HCT116 (cell line): ENCODE measurements at regions not wholly inside any gene's neighbourhood (a gene's known extent, or its start where the extent isn't known, plus 50 kb on each side); places are given as distances from the start of the nearest gene placed in this dataset.

Source experiments
- ATAC-seq: fragments of 200-7000 bp; cut with Tn5 transposase; 2 replicates; pipeline ENCODE4 v1.9.1; 2020; ENCODE audit warnings: mild to moderate bottlenecking, moderate library complexity
- BruUV-seq: library from RNA; stranded (reverse); fragments of 400-500 nt; replicated peaks from 2 replicates; lab custom pipeline; 2021; lab: Mats Ljungman, UMichigan
- CTCF ChIA-PET: fragments of 300-600 bp; sonication (Branson Sonifier 250); formaldehyde crosslinking; loops from one replicate; lab custom pipeline; 2021; ENCODE audit warnings: antibody characterized with exemption; lab: Charles Lee
- POLR2A ChIA-PET: fragments of 300-600, 350-600 bp; sonication (Branson Sonifier 250); formaldehyde crosslinking; loops from one replicate; lab custom pipeline; 2021; ENCODE audit warnings: antibody characterized with exemption; lab: Charles Lee
- RAD21 ChIA-PET, 2 experiments: fragments of 300-600 bp; sonication (Branson Sonifier 250); formaldehyde crosslinking; loops; one replicate each; lab custom pipeline; 2023; ENCODE audit warnings: low total read pairs in 2 of 2; ENCODE audit not compliant: uncharacterized antibody in 2 of 2, unreplicated experiment in 2 of 2, low non-redundant PET in 1 of 2; lab: Charles Lee
- DNase-seq: peaks from one replicate; pipeline ENCODE4 v3.0.0-alpha.2; 2010; ENCODE audit warnings: low read depth, low spot score
- H2AFZ ChIP-seq: fragments of 200-600 bp; shearing (Covaris generic), sonication (generic); 2 replicates; pipeline ENCODE4 v1.6.1; 2017; ENCODE audit warnings: low read depth, mixed run types, mixed read lengths, antibody characterized with exemption, low read length; ENCODE audit not compliant: poor library complexity, severe bottlenecking
- H3K27ac ChIP-seq: 2 replicates; pipeline ENCODE4 v1.5.1; 2012; ENCODE audit warnings: low read depth, low read length
- H3K27me3 ChIP-seq: fragments of 200-600 bp; sonication (generic); 2 replicates; pipeline ENCODE4 v1.6.1; 2016; ENCODE audit warnings: mixed run types, low read length, mixed read lengths; ENCODE audit not compliant: insufficient read depth
- H3K36me3 ChIP-seq, 2 experiments: fragments of 200-500 bp in 1 of 2; fragments of 200-600 bp in 1 of 2; sonication (Bioruptor generic) in 1 of 2; sonication (generic) in 1 of 2; 2 replicates each; pipeline versions ENCODE4 v1.5.1 to v1.6.1; 2014 to 2016; ENCODE audit warnings: low read length in 2 of 2, inconsistent platforms in 1 of 2, mixed read lengths in 1 of 2, mixed run types in 1 of 2; ENCODE audit not compliant: insufficient read depth in 2 of 2, control insufficient read depth in 1 of 2
- H3K4me1 ChIP-seq, 2 experiments: fragments of 200-600 bp in 1 of 2; sonication (generic) in 1 of 2; 2 replicates each; pipeline versions ENCODE4 v1.5.1 to v1.6.1; 2012 to 2017; ENCODE audit warnings: low read length in 2 of 2, inconsistent platforms in 1 of 2, mild to moderate bottlenecking in 1 of 2, mixed read lengths in 1 of 2, mixed run types in 1 of 2, moderate library complexity in 1 of 2; ENCODE audit not compliant: insufficient read depth in 2 of 2, control insufficient read depth in 1 of 2
- H3K4me2 ChIP-seq: fragments of 200-600 bp; sonication (generic); 2 replicates; pipeline ENCODE4 v1.6.1; 2017; ENCODE audit warnings: mixed run types, low read length, mixed read lengths
- H3K4me3 ChIP-seq, 2 experiments: fragments of 200-600 bp in 1 of 2; sonication (generic) in 1 of 2; replicated peaks in 1 of 2; 2 replicates each; pipeline ENCODE4 v1.5.1; 2011 to 2016; ENCODE audit warnings: low read length in 2 of 2, control low read depth in 1 of 2, low read depth in 1 of 2, mild to moderate bottlenecking in 1 of 2, mixed read lengths in 1 of 2, mixed run types in 1 of 2
- H3K79me2 ChIP-seq: fragments of 200-600 bp; sonication (generic); 2 replicates; pipeline ENCODE4 v1.6.1; 2017; ENCODE audit warnings: mild to moderate bottlenecking, mixed run types, low read length, moderate library complexity, mixed read lengths; ENCODE audit not compliant: insufficient read depth
- H3K9ac ChIP-seq: fragments of 200-600 bp; sonication (generic); 2 replicates; pipeline ENCODE4 v1.6.1; 2016; ENCODE audit warnings: low read length, mixed read lengths
- H3K9me2 ChIP-seq: fragments of 200-600 bp; sonication (generic), shearing (Covaris generic); 2 replicates; pipeline ENCODE4 v1.6.1; 2017; ENCODE audit warnings: mixed run types, mild to moderate bottlenecking, moderate library complexity; ENCODE audit not compliant: insufficient read depth
- H3K9me3 ChIP-seq, 2 experiments: fragments of 200-500 bp in 1 of 2; fragments of 200-600 bp in 1 of 2; sonication (Bioruptor generic) in 1 of 2; sonication (generic) in 1 of 2; 2 replicates each; pipeline ENCODE4 v1.6.1; 2014 to 2017; ENCODE audit warnings: low read length in 2 of 2, mixed read lengths in 2 of 2, inconsistent platforms in 1 of 2, low read depth in 1 of 2, mild to moderate bottlenecking in 1 of 2, mixed run types in 1 of 2, moderate library complexity in 1 of 2; ENCODE audit not compliant: control insufficient read depth in 1 of 2, insufficient read depth in 1 of 2
- H4K20me1 ChIP-seq: fragments of 200-600 bp; sonication (generic), shearing (Covaris generic); 2 replicates; pipeline ENCODE4 v1.6.1; 2017; ENCODE audit warnings: mixed run types, mild to moderate bottlenecking, moderate library complexity; ENCODE audit not compliant: insufficient read depth
- CBX3 ChIP-seq: IDR thresholded peaks from 2 replicates; pipeline ENCODE4 v1.6.1; 2012; ENCODE audit warnings: low read depth
- EGR1 ChIP-seq: IDR thresholded peaks from 2 replicates; pipeline ENCODE4 v1.6.1; 2012; ENCODE audit warnings: low read depth
- ELF1 ChIP-seq: IDR thresholded peaks from 2 replicates; pipeline ENCODE4 v1.6.1; 2012; ENCODE audit warnings: low read depth, borderline replicate concordance
- EZH2phosphoT487 ChIP-seq: fragments of 200-600 bp; IDR thresholded peaks from 2 replicates; pipeline ENCODE4 v1.6.1; 2018; ENCODE audit warnings: antibody characterized with exemption, borderline replicate concordance
- FOSL1 ChIP-seq: IDR thresholded peaks from 2 replicates; pipeline ENCODE4 v1.6.1; 2012; ENCODE audit warnings: low read depth
- JUND ChIP-seq: IDR thresholded peaks from 2 replicates; pipeline ENCODE4 v1.6.1; 2012
- POLR2A ChIP-seq: IDR thresholded peaks from 2 replicates; pipeline ENCODE4 v1.7.0; 2011; ENCODE audit warnings: borderline replicate concordance; ENCODE audit not compliant: insufficient read depth, insufficient read length; ENCODE audit errors: extremely low read depth
- POLR2AphosphoS5 ChIP-seq: IDR thresholded peaks from 2 replicates; pipeline ENCODE4 v1.6.1; 2011; ENCODE audit warnings: mild to moderate bottlenecking, low read depth, low read length, moderate library complexity
- REST ChIP-seq: IDR thresholded peaks from 2 replicates; pipeline ENCODE4 v1.6.1; 2012; ENCODE audit warnings: low read depth
- ZBTB33 ChIP-seq: IDR thresholded peaks from 2 replicates; pipeline ENCODE4 v1.6.1; 2011; ENCODE audit warnings: mild to moderate bottlenecking, low read length, moderate library complexity; ENCODE audit not compliant: insufficient replicate concordance; ENCODE audit errors: extremely low read depth
- ZNF274 ChIP-seq: fragments of 200-500 bp; sonication (Bioruptor generic); IDR thresholded peaks from 2 replicates; pipeline ENCODE4 v1.6.1; 2014; ENCODE audit warnings: mild to moderate bottlenecking, low read depth, low read length, inconsistent platforms
- intact Hi-C: fragments of 100-400 bp; cut with micrococcal nuclease; formaldehyde crosslinking; loops from 2 replicates; pipeline ENCODE4 v1.10.0; 2022

GRCh38 chr13:99908140-99908803 lies 63.3 kb downstream of the ZIC5 start:
- Histone ChIP-seq H3K4me1 (no peaks in the 10 kb centered on the region; a peak in 1 of 4 replicates), H3K4me3 (no peak overlapping the region), H3K79me2 (no peaks in the 10 kb centered on the region), H3K9ac (no peak overlapping the region), H3K27me3 (no peaks in the 10 kb centered on the region), H3K36me3 (no peaks in the 10 kb centered on the region), H4K20me1 (no peaks in the 10 kb centered on the region), H2AFZ (no peak overlapping the region), H3K9me2 (no peaks in the 10 kb centered on the region), H3K4me2 (no peak overlapping the region), H3K9me3 (no peaks in the 10 kb centered on the region), H3K27ac (no peak overlapping the region)
- CTCF ChIA-PET, result no interaction called here
- ATAC-seq (no peak), DNase-seq (no peak)
- POLR2A ChIA-PET, result no interaction called here
- intact Hi-C loops, result no loop called here
- no peak for TF ChIP-seq ZNF274
- no peak for TF ChIP-seq JUND
- no peak for TF ChIP-seq EGR1
- TF ChIP-seq POLR2A, result no peak
- no peak for TF ChIP-seq FOSL1
- TF ChIP-seq ELF1, result no peak
- no peak for TF ChIP-seq CBX3
- no peak for TF ChIP-seq ZBTB33
- no TSS peak for BruUV-seq
- RAD21 ChIA-PET, result interaction anchor here in 1 of 2 experiments (1.2 kb wide), 1 partner anchor 252 kb away, joined by 3 read pairs; no protein-coding TSS in a partner anchor

GRCh38 chr13:99907627-99908026 lies 63.9 kb downstream of the ZIC5 start:
- no peak for DNase-seq
- no TSS peak for BruUV-seq
- Histone ChIP-seq H4K20me1 (no peaks in the 10 kb centered on the region), H3K79me2 (no peaks in the 10 kb centered on the region), H3K27ac (no peak overlapping the region), H2AFZ (no peak overlapping the region), H3K36me3 (no peaks in the 10 kb centered on the region), H3K9me2 (no peaks in the 10 kb centered on the region), H3K4me1 (no peaks in the 10 kb centered on the region; a peak in 1 of 4 replicates), H3K9me3 (no peaks in the 10 kb centered on the region), H3K4me3 (no peak overlapping the region), H3K9ac (no peak overlapping the region), H3K4me2 (no peak overlapping the region), H3K27me3 (no peaks in the 10 kb centered on the region)
- ChIA-PET RAD21 (interaction anchor here in 1 of 2 experiments (1.2 kb wide), 1 partner anchor 252 kb away, joined by 3 read pairs; no protein-coding TSS in a partner anchor), POLR2A (no interaction called here), CTCF (no interaction called here)
- no peak for TF ChIP-seq FOSL1
- TF ChIP-seq REST, result no peak
- no peak for TF ChIP-seq POLR2AphosphoS5
- no peak for TF ChIP-seq EZH2phosphoT487
- intact Hi-C loops, result no loop called here
- no peak for ATAC-seq
